ENCODE measurements at regions not wholly inside any gene's neighbourhood (a gene's known extent, or its start where the extent isn't known, plus 50 kb on each side); places are given as distances from the start of the nearest gene placed in this dataset.

DNA sequence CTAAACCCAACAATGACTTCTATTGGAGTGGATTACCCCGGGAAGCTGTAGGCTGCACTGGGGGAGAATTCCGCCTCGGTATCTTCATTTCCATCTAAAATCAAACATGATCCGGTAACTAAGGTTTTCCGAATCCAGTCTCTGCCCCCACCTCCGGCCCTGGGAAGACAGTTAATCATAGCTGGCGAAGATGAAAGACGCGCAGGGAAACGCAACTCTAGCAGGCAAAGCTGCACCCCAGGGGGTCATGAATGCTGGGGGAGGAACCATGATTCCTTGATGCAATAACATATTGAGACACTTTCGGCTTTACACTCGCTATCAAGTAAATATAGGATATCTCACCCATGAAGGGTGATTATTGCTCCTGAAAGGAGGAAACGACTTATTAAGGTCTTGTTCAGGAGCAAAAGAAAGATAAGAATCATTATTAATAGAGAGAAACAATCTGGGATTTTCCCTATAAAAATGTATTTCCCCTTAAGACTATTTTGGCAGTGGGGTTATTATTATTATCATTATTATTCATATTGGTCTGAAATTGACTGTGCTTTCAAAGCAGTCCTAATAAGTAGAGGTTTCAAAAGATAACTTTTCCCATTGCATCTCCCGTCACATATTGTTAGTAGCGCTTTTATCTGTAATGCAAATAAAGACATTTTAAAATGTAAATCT lies 614.9 kb downstream of the VRK1 start:
- no peak for DNase-seq

- no peak for DNase-seq
Observed at GRCh38 chr14:97413022-97413539, 615.9 kb downstream of the VRK1 start.

- no peak for DNase-seq
Observed at GRCh38 chr14:97413966-97414717, 617.0 kb downstream of the VRK1 start.

DNA sequence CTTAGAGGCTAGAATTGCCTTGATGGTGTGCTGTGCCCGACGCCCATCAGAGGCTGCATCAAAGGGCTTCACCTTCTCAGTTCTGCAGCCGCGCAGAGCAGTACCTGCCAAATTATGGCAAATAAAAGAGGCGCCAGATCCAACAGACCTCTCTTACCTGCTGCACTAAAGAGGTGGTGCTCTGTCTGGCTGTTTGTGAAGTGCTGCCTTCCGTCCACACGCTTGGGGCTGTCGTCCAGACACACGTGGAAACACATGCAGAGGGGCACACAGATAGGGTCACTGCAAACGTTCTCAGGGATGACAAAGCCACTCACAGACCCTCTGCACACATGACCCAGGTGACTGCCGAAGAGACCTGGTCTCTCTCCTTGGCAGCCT lies 617.5 kb downstream of the VRK1 start:
- no peak for DNase-seq

DNA sequence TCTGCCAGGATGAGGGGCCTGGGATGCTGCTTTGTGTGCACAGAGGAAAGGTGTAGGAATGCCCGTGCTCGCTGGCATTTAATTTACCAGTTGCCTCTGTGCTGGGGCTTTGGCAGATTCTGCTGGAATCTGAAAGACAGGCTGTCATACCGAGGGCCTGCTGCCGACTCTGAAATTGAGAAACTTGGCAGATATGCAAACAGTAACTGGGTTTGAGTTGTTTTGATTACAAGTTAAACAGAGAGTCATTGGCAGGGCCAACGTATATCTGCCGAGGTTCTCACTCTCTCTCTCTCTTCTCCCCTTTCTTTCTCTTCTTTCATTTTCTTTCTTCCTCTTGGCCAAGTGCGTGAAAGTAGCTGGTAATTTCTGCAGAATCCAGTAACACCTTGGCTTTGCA lies 618.7 kb downstream of the VRK1 start:
- DNase-seq: no peak

- DNase-seq: no peak
Observed at GRCh38 chr14:97416550-97416949, 619.4 kb downstream of the VRK1 start.

GRCh38 chr14:97417331-97417730 lies 620.1 kb downstream of the VRK1 start:
- no peak for DNase-seq

DNA sequence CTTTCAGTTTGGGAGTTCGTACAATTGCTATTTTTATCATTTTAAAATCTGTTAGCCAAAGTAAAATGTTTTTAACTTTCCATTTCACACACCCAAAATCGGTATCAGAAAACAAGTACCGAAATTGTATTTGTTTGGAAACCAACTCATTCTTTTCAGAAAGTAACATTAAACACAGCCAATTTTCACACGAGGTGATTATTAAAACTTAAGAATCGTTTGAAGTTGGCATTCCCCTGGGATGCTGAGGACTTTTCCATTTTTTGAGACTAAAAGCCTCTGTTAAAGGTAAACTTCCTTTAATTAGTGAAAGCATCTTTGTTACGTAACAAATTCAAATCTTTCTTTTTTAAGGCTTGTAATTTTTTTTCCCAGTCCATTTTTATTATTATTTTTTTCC lies 623.0 kb downstream of the VRK1 start:
- no peak for DNase-seq

- DNase-seq: no peak
Observed at GRCh38 chr14:97426776-97427175, 629.6 kb downstream of the VRK1 start.

- no peak for DNase-seq
Observed at GRCh38 chr14:97428808-97429440, 631.7 kb downstream of the VRK1 start.

DNA sequence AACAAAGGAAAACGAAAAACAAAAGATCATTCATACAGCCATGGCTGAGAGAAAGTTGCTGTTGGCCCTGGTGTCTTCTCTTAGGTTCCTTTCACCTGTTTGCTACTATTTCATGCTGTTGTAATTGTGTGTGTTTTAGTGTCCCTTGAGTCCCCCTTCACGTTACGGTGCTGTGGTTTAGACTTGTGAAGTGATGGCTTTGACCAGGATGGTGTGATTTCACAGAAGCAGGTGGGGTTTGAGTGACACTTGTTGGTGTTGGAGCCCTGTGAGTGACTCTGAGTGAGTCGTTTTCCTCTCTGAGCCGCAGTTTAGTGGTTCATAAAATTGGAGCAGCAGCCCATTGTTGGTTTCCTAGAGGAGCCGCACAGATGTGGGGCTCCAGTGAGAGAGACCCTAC lies 635.4 kb downstream of the VRK1 start:
- no peak for DNase-seq

DNA sequence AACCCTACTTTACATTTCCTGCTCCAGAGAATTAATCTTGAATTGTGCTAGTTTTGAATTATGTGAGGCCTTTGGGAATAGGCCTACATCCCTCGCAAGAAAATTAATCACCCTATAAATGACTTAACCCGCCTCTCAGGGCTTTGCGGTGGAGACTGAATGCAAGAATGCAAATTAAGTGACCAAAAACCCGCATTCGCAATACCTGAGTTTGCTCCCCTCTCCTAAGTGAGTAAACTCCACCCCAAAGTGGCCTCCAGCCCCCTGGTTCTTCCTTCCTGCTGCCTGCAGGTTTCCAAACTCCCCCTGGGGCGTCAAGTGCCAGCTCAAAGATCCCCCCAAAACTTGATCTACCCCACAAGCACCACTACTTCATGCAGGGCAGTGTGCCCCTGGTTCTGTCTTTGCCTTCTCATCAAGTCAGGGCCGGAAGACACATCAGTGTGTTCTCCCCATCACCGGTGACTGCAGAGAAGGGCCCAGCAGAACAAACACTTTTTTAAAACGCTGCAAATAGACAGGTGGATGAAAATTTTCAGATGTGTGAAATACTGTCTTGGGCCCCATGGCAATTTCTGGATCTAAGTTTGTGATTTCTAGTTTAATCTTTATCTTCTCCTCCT lies 644.7 kb downstream of the VRK1 start:
- DNase-seq: no peak

DNA sequence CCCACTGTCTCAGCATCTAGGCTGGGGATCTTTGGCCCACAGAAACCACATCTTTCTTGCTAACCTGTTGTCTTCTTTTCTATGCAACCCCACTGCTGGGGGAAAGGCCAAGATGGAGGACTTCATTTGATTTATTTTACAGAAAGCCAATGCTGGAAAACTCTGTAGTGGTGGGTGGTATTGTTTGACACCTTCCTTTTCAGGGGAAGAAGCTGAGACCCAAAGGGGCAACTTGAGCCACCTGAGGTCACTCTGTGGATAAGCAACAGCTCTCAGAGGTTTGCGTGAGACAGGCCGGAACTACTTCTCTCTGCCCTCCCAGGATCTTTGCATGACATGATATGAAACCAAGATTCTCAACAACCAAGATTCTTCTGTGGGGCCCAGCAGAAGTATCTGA lies 645.2 kb downstream of the VRK1 start:
- DNase-seq: no peak

DNA sequence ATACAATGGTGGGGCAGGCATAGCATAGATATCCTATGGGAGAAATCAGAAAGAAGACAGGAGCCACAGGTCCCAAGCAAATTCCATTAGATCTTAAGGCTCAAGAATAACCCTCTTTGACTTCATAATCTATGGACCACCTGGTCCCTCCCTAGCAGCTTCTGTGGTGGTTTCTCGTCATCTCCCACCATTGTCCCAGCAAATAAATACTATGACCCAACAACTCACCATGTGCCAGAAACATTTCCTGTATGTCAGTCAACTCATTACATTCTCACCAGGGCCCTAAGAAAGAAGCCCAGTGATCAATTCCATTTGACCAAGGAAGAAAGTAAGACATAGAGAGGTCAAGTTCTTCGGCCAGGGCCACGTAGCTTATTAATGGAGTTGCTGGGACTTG lies 646.2 kb downstream of the VRK1 start:
- DNase-seq: no peak

DNA sequence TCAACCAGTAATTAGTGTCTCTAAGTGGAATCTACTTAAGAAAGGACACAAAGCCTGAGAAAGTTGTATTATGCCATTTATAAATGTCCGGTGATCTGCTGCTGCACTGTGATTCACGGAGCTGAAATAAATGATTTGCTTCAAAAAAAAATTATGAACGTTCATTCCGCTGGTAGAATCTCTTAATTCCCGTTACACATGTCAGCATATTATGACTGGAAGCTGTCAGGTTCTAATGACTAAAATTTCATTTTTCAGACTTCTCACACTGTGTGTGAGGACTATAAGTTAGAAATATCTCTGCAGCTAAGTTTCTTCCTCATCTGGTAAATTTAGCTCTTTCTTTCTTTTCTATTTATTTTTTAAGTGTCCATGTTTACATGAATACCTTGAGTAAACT lies 647.1 kb downstream of the VRK1 start:
- DNase-seq: no peak

- DNase-seq: no peak
Observed at GRCh38 chr14:97445367-97445766, 648.2 kb downstream of the VRK1 start.

- no peak for DNase-seq
Observed at GRCh38 chr14:97446087-97446486, 648.9 kb downstream of the VRK1 start.

GRCh38 chr14:97452314-97452713 lies 655.1 kb downstream of the VRK1 start:
- DNase-seq: no peak

- DNase-seq: no peak
Observed at GRCh38 chr14:97453991-97454390, 656.8 kb downstream of the VRK1 start.

- DNase-seq: no peak
Observed at GRCh38 chr14:97456462-97456861, 659.3 kb downstream of the VRK1 start.

GRCh38 chr14:97456958-97457357 lies 659.8 kb downstream of the VRK1 start:
- no peak for DNase-seq

DNA sequence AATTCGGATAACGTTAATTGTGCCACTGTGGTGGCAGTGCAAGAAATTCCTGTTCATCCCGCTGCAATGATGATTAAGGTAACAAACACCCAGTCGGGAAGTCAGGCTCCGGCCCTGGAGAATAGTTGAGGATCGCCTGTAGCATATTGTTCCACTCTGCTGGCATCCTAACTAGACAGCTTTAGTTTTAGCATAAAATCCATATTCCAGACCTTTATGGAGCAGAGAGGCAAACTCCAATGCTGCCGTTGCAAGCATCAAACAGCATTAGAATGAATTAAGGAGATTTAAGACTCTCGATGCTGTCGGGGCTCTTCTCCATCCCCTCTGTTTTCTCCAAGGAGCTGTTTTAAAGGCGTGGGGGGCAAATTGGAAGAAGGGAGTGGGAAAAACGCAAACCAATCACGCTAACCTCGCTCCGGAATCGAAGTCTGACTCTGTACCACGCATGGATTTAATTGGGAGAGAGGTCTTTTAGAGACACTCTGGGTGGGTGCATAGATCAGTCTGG lies 660.4 kb downstream of the VRK1 start:
- no peak for DNase-seq

- no peak for DNase-seq
Observed at GRCh38 chr14:97458255-97458654, 661.1 kb downstream of the VRK1 start.
